Keratinocyte (primary cell): ENCODE measurements at regions not wholly inside any gene's neighbourhood (a gene's known extent, or its start where the extent isn't known, plus 50 kb on each side); places are given as distances from the start of the nearest gene placed in this dataset.

Experiments used
- DNase-seq: peaks from one replicate; pipeline ENCODE4 v3.0.0-alpha.2; 2011; ENCODE audit warnings: low read depth, missing footprints, low spot score
- FAIRE-seq: peaks from 2 replicates; lab custom pipeline; 2011; peaks lifted over from hg19 to GRCh38; lab: Jason Lieb, UNC
- H2AFZ ChIP-seq: 2 replicates; pipeline ENCODE4 v1.6.0; 2012; ENCODE audit warnings: low read length, control low read depth, inconsistent platforms; ENCODE audit not compliant: control insufficient read depth
- H3K27ac ChIP-seq: 2 replicates; pipeline ENCODE4 v1.5.1; 2011; ENCODE audit warnings: low read length; ENCODE audit not compliant: control insufficient read depth, insufficient read depth
- H3K27me3 ChIP-seq: 3 replicates; pipeline ENCODE4 v1.6.0; 2011; ENCODE audit warnings: low read length; ENCODE audit not compliant: control insufficient read depth, insufficient read depth; ENCODE audit errors: extremely low read depth
- H3K36me3 ChIP-seq, 2 experiments: 2 replicates in 1 of 2; 3 replicates in 1 of 2; pipeline ENCODE4 v1.5.1; 2011; ENCODE audit warnings: low read length in 2 of 2, mild to moderate bottlenecking in 1 of 2; ENCODE audit not compliant: control insufficient read depth in 2 of 2, insufficient read depth in 2 of 2; ENCODE audit errors: extremely low read depth in 1 of 2
- H3K4me1 ChIP-seq: 3 replicates; pipeline ENCODE4 v1.5.1; 2011; ENCODE audit warnings: low read length; ENCODE audit not compliant: control insufficient read depth, insufficient read depth; ENCODE audit errors: extremely low read depth
- H3K4me2 ChIP-seq: 3 replicates; pipeline ENCODE4 v1.6.0; 2011; ENCODE audit warnings: low read depth, low read length; ENCODE audit not compliant: control insufficient read depth, insufficient read depth; ENCODE audit errors: extremely low read depth
- H3K4me3 ChIP-seq, 3 experiments: fragments of 200-600 bp in 1 of 3; sonication (generic) in 1 of 3; 2 replicates in 2 of 3; 3 replicates in 1 of 3; pipeline ENCODE4 v1.5.1; 2011 to 2016; ENCODE audit warnings: low read length in 3 of 3, mild to moderate bottlenecking in 3 of 3, control low read depth in 2 of 3, inconsistent platforms in 1 of 3, low read depth in 1 of 3, mixed read lengths in 1 of 3, mixed run types in 1 of 3, moderate library complexity in 1 of 3; ENCODE audit not compliant: control insufficient read depth in 2 of 3, insufficient read depth in 2 of 3; ENCODE audit errors: extremely low read depth in 1 of 3
- H3K79me2 ChIP-seq: 2 replicates; pipeline ENCODE4 v1.6.0; 2012; ENCODE audit warnings: low read length; ENCODE audit not compliant: control insufficient read depth, insufficient read depth
- H3K9ac ChIP-seq: 3 replicates; pipeline ENCODE4 v1.6.0; 2011; ENCODE audit warnings: low read length; ENCODE audit not compliant: control insufficient read depth, insufficient read depth; ENCODE audit errors: extremely low read depth
- H3K9me1 ChIP-seq: 3 replicates; pipeline ENCODE4 v1.6.0; 2011; ENCODE audit warnings: low read length; ENCODE audit not compliant: control insufficient read depth, insufficient read depth; ENCODE audit errors: extremely low read depth
- H3K9me3 ChIP-seq: 2 replicates; pipeline ENCODE4 v1.5.1; 2012; ENCODE audit warnings: low read depth, low read length; ENCODE audit not compliant: control insufficient read depth
- H4K20me1 ChIP-seq: 3 replicates; pipeline ENCODE4 v1.6.0; 2011; ENCODE audit warnings: low read length; ENCODE audit not compliant: control insufficient read depth, insufficient read depth; ENCODE audit errors: extremely low read depth
- EZH2 ChIP-seq: IDR thresholded peaks from one replicate; pipeline ENCODE4 v1.6.1; 2012; ENCODE audit warnings: inconsistent platforms, mild to moderate bottlenecking, low read length, moderate library complexity
- dilution Hi-C: fragments of 300-500 bp; cut with MboI; formaldehyde crosslinking; loops from one replicate; pipeline ENCODE4 v1.7.0; 2020; ENCODE audit warnings: low sequenced_read_pairs; ENCODE audit not compliant: extremely low pct_ligation_motif_present
- TF ChIP-seq, protein P1 (sequence below), 3 experiments: IDR thresholded peaks in 1 of 3; conservative IDR thresholded peaks in 1 of 3; optimal IDR thresholded peaks in 1 of 3; 2 replicates in 2 of 3; 3 replicates in 1 of 3; pipeline versions ENCODE3 to v1.5.1; 2011; ENCODE audit warnings: low read length in 3 of 3, mild to moderate bottlenecking in 3 of 3, moderate library complexity in 2 of 3, control low read depth in 1 of 3, inconsistent platforms in 1 of 3; ENCODE audit not compliant: insufficient read depth in 2 of 3; ENCODE audit errors: extremely low read depth in 1 of 3

DNA sequence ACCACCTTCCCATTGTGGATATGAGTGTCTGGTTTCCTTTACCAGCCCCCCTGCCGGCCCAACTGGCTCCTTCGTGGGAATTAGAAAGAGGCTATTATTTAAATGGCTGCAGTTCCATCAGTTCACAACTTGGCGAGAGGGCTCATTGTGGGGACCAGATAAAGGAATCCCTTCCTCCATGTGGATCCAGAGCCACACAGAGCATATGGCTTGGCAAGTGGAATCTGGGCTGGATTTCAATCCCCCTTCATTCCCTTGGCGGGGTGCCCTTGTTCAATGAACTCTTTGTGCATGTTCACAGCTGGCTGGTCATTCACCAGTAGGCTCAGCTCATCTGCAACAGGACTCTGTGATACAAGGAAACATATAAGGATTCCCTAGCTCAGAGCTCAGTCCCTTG is 140.6 kb downstream of the OPN5 start:
- DNase-seq: no peak

DNA sequence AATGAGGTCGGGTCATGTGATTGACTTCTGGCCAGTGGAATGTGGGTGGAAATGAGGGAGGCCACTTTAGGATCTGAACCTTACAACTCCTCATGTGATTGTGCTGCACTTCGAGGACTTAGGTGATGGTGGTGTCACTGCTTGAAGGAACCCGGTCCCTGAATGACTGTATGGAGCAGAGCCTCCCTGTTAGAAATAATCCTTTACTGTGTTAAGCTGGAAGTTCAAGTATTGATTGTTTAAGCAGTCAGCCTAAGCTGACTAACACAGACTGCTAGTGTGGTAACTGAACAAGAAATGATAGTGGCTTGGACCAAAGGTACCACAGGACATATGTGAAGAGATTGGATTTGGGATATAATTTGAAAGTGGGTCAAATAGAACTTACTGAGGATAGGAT is 138.0 kb downstream of the OPN5 start:
- no peaks in the 10 kb centered on the region for H3K9me3 ChIP-seq
- H3K4me2 ChIP-seq: no peak overlapping the region
- H3K36me3 ChIP-seq: no peaks in the 10 kb centered on the region
- no peak for TF ChIP-seq EZH2
- TF ChIP-seq, protein P1, sequence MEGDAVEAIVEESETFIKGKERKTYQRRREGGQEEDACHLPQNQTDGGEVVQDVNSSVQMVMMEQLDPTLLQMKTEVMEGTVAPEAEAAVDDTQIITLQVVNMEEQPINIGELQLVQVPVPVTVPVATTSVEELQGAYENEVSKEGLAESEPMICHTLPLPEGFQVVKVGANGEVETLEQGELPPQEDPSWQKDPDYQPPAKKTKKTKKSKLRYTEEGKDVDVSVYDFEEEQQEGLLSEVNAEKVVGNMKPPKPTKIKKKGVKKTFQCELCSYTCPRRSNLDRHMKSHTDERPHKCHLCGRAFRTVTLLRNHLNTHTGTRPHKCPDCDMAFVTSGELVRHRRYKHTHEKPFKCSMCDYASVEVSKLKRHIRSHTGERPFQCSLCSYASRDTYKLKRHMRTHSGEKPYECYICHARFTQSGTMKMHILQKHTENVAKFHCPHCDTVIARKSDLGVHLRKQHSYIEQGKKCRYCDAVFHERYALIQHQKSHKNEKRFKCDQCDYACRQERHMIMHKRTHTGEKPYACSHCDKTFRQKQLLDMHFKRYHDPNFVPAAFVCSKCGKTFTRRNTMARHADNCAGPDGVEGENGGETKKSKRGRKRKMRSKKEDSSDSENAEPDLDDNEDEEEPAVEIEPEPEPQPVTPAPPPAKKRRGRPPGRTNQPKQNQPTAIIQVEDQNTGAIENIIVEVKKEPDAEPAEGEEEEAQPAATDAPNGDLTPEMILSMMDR (optimal IDR thresholded peaks at IDR 0.05 in 1 of 3, IDR thresholded peaks at IDR 0.05 in 1 of 3, conservative IDR thresholded peaks at IDR 0.05 in 1 of 3; ENCODE audit: extremely low read depth in 1 of 3, insufficient read depth in 2 of 3, low read length in 3 of 3): no peak
- no peak overlapping the region for H3K4me3 ChIP-seq
- H3K27ac ChIP-seq: no peak overlapping the region
- H2AFZ ChIP-seq: no peak overlapping the region
- H3K9ac ChIP-seq: no peak overlapping the region
- FAIRE-seq: no peak
- no peaks in the 10 kb centered on the region for H3K27me3 ChIP-seq
- dilution Hi-C loops: no loop called here
- no peaks in the 10 kb centered on the region for H4K20me1 ChIP-seq
- no peaks in the 10 kb centered on the region for H3K4me1 ChIP-seq
- no peaks in the 10 kb centered on the region for H3K9me1 ChIP-seq
- no peak for DNase-seq
- no peaks in the 10 kb centered on the region for H3K79me2 ChIP-seq

More for the DNA sequence above, 140.6 kb downstream of the OPN5 start:
- Histone ChIP-seq H3K79me2 (no peaks in the 10 kb centered on the region), H3K4me2 (no peak overlapping the region), H3K9me3 (no peaks in the 10 kb centered on the region), H3K9me1 (no peaks in the 10 kb centered on the region), H3K9ac (no peak overlapping the region), H3K4me1 (no peaks in the 10 kb centered on the region), H2AFZ (no peak overlapping the region), H3K36me3 (no peaks in the 10 kb centered on the region), H3K27me3 (no peaks in the 10 kb centered on the region), H4K20me1 (no peaks in the 10 kb centered on the region), H3K4me3 (no peak overlapping the region), H3K27ac (no peak overlapping the region)
- no peak for FAIRE-seq
- dilution Hi-C loops: no loop called here
- no peak for TF ChIP-seq EZH2
- TF ChIP-seq, protein P1 (optimal IDR thresholded peaks at IDR 0.05 in 1 of 3, IDR thresholded peaks at IDR 0.05 in 1 of 3, conservative IDR thresholded peaks at IDR 0.05 in 1 of 3; ENCODE audit: extremely low read depth in 1 of 3, insufficient read depth in 2 of 3, low read length in 3 of 3): no peak
